Stimulated activated CD4-positive, alpha-beta T cell treated with anti-CD3 and anti-CD28 coated beads, TNF-alpha, amount 100 ng/mL, for 24 hours (primary cell): ENCODE measurements at regions not wholly inside any gene's neighbourhood (a gene's known extent, or its start where the extent isn't known, plus 50 kb on each side); places are given as distances from the start of the nearest gene placed in this dataset.

Experiments
- DNase-seq, 3 experiments: peaks; one replicate each; pipeline ENCODE4 v3.0.0-alpha.2; 2020; ENCODE audit warnings: low read depth in 3 of 3

GRCh38 chr3:175869404-175869803 is 1010.3 kb downstream of the NAALADL2 start:
- no peak for DNase-seq

- DNase-seq: no peak
Observed at GRCh38 chr3:175868626-175869025, 1009.5 kb downstream of the NAALADL2 start.

GRCh38 chr3:175865724-175866123 is 1006.6 kb downstream of the NAALADL2 start:
- DNase-seq: no peak

GRCh38 chr3:175861916-175862315 is 1002.8 kb downstream of the NAALADL2 start:
- no peak for DNase-seq
